ENCODE measurements at regions not wholly inside any gene's neighbourhood (a gene's known extent, or its start where the extent isn't known, plus 50 kb on each side); places are given as distances from the start of the nearest gene placed in this dataset.

DNA sequence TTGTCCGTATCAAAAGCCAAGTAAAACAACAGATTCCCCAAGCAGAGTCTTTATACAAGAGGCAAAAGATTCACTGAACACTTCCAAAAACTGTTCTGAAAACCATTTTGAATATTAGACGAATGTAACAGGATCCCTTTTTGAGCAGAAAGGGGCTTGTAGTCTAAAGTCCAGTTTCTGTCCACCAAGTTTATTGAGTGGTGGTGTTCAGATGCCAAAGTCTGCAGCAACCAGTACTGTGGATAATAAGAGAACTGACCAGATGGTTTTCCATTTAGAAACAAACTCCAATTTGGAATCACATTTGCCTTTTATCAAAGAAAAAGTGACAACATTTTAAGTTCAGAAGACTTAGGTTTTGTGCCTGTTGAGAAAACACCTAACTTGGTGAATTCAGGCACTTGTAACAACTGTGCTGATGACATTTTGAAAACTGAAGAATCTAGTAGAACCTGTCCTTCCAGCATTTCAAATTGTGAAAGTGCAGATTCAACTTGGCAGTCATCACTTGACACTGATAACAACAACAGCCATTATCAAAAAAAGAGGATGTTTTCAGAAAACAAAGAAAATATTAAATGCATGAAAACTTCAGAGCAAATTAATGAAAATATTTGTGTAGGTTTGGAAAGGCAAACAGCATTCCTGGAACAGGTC, 217.1 kb downstream of the CSNK2A3 start:
- DNase-seq (ENCODE audit: low read depth), result no peak

DNA sequence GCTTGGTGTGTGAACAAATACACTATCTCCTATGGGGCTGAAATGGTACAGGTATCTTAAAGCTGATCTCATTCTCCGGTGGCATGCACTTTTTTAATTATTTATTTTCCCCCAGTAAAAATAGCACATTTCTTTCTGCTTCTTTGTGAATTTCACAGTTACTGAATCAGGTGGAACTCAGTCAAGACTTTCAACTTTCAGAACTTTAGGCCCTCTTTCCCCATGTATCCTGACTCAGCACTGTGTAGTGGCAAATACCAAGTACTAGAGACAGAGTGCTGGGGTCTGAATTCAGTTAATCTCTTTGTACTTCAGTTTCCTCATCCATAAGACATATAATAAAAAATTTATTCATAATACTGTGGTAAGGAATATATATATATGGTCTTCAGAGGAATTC, 223.9 kb downstream of the CSNK2A3 start:
- DNase-seq (ENCODE audit: low read depth), result no peak

DNA sequence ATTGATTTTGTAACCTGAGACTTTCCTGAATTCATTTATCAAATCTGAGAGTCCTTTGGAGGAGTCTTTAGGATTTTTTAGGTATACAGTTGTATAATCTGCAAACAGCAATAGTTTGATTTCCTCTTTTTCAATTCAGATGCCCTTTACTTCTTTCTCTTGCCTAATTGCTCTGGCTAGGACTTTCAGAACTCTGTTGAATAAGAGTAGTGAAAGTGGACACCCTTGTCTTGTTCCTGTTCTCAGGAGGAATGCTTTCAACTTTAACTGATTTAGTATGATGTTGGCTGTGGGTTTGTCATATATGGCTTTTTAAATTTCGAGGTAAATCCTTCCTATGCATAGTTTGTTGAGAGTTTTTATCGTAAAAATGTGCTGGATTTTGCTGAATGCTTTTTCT, 227.4 kb downstream of the CSNK2A3 start:
- DNase-seq (ENCODE audit: low read depth), result no peak

DNA sequence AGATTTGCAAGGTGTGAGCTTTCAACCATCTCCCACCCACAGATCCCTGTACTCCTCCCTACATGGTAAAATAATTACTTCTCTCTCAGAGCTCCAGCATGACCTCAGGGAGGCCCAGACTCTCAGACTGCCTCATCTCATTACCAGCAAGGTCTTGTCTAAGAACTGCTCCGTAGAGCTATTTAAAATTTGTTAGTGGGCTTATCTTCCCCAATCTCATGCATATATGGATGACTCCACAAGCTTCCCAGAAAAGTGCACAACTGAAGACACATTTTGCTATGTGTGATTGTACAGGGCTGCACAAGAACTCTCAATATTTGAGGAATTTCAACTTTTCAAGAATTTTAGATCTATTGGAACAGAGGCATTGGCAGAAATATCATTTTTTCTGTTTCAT, 230.3 kb downstream of the CSNK2A3 start:
- no peak for DNase-seq (ENCODE audit: low read depth)

DNA sequence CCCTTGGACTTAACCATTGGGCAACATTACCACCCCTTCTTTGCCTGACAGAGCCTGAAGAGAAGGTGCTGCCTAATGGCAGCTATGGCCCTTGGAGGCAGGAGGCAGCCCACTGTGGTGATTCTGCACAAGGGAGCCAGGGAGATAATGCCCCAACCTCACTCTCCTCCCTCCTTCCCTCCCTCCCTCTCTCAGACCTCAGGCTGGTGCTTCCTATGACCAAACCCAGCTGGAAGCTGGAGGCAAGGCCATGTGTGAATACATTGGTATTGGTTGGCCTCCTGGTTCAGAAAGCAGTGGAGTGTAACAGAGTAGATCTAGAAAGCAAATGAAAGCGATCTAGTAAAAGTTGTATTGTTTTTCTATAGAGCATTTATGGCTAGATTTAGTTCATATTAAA, 233.1 kb downstream of the CSNK2A3 start:
- no peak for DNase-seq (ENCODE audit: low read depth)

DNA sequence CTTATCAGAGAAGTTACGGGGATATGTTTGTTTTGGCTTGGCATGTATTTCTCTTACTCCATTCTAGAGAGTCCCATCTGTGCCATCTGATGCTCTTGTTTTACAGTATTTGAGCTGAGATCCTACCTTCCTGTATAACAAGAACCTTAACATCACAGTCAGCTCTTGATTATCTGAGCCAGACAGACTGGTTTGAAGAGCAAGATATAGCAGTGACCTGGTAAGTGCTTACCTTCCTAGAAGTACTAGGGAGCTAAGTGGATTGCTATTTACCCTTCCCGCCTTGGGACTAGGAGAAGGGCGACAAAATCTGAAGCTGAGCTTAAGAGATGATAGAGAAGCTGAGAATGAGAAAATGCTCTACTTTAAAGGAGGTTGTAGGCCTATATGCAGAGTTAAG, 235.3 kb downstream of the CSNK2A3 start:
- no peak for DNase-seq (ENCODE audit: low read depth)

DNA sequence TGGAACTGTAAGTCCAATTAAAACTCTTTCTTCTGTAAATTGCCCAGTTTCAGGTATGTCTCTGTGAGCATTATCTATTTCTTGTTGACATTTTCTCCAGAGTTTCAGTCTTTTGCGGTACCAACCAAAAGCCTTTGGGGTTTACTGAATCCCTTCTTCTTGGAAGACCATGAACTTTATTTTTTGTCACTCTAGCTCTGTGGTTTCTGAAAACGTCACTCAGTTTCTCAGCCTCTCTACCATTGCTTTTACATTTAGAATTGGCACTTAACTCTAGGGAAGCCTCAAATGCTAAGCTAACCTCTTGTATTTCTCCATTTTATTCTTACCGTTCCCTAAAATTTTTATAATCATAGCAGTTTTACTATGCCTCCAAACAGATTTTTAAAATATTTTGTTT, 237.6 kb downstream of the CSNK2A3 start:
- no peak for DNase-seq (ENCODE audit: low read depth)

DNA sequence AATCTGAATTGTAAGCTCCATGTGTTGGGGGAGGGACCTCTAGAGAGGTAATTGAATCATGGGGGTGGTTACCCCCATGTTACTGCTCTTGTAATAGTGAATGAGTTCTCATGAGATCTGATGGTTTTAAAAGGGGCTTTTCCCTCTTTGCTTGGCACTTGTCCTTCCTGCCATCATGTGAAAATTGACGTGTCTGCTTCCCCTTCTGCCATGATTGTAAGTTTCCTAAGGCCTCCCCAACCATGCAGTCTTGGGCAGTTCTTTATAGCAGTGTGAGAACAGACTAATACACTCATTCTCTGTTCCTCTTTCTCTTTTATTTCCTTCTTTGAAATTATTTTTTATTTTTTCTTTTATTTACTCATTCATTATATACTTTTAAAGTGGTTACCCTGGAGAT, 239.4 kb downstream of the CSNK2A3 start:
- DNase-seq (ENCODE audit: low read depth), result no peak

DNA sequence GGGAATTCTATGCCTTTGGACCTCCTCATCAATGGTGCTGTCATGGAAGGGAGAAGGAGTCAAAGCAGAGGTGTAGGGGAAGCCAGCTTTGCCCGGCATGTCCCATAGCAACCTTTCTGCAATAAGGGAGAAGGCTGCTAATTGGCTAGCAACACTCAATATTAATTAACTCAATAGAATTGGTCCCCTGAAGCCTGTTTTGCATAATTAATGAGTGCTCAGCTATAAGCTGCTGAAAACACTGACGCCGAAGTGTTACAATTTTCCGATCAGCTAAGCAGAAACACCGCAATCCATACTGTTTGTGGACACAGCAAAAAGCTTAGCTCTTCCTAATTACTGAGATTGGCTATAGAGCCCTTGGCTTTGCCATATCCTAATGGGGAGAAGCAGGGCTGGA, 245.0 kb downstream of the CSNK2A3 start:
- no peak for DNase-seq (ENCODE audit: low read depth)

DNA sequence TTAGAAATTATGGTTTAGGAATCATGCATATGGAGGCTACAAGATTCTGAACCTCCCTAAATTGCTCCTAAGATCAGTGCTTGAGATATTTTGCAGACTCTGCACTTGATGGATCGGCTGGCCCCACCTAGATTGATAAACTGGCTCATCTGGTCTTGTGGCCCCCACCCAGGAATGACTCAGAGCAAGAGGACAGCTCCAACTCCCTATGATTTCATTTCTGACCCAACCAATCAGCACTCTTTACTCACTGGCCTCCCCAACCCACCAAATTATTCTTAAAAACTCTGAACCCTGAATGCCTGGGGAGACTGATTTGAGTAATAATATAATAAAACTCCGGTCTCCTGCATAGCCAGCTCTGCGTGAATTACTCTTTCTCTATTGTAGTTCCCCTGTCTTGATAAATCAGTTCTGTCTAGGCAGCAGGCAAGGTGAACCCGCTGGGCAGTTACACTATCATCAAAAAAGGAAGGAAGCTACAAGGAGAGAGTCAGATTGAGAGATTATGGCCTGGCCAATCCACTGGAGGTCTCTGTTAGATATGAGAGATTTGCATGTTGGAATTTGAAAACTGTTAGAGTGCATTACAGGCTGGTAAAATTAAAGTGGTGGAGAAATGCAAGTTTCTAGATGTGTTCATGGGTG, 245.8 kb downstream of the CSNK2A3 start:
- DNase-seq (ENCODE audit: low read depth), result no peak

DNA sequence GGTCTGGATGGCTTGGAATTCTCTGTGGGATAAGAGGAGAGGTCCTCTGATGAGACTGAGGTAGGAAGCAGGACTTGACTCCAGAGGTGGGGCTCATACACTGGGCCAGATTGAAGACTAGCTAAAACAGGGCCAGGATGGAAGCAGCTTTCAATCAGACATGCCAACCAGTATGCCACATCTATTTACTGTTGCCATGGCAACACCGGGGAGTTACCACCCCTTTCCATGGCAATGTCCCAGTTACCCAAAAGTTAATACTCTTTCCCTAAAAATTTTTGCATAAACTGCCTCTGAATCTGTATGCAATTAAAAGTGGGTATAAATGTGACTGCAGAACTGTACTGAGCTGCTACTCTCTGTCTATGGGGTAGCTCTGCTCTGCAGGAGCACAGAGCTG, 247.5 kb upstream of the ZBED5 start:
- DNase-seq (ENCODE audit: low read depth), result no peak

DNA sequence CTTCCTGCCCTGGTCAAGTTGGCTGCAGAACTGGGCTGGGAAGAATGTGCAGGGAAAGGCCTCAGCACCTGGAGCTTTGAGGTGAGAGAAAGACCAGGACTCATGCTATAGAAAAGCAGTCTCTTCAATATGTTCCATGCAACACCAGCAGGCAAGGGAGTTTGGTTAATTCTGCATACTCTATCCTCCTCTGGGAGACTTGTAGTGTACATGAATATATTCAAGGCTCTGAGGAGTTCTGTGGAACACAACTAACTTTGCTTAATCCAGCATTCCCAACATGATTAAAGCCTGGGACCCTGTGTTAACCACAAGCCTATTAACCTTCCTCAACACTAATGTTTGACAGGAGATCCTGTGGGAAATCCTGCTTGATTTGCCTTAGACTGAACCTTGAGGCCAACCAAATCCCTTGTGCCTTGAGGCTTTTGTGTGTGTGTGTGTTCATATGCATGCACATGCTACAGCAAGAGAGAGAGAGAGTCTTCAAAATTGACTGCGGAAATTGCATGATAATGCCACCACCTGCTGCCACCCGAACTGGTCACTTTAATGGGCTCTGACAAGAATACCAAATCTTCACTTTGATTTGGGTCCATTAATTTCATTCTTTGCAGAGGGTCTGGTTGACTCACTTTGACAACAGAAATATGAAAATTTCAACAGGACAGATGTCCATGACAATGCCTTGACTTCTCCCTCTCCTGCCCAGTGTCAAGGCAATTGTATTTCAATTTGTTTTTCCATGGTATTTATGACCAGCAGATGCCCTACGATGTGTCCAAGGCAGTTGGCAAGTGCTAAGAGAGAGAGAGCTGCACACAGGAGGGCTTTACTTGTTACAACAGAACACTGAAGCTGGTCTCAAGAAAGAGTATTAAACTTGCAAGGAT, 238.2 kb upstream of the ZBED5 start:
- DNase-seq (ENCODE audit: low read depth), result no peak

DNA sequence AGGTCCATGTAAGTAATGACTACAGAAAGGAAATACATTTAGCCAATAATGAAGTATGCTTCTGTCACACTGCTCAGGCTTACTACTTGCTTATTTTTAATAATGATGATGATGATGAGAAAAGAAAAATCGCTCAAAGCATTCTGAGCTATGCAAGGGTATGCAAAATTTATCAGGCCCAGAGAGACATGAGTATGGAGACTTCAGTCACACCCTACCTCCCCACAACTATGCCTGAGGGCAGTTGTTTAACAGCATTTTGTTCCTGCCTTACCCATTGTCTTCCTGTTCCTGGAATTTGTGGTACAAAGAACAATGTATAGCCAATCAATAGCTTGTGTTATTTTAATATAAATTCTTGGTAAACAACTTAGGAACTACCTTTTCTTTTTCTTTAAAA, 232.6 kb upstream of the ZBED5 start:
- DNase-seq (ENCODE audit: low read depth), result no peak

DNA sequence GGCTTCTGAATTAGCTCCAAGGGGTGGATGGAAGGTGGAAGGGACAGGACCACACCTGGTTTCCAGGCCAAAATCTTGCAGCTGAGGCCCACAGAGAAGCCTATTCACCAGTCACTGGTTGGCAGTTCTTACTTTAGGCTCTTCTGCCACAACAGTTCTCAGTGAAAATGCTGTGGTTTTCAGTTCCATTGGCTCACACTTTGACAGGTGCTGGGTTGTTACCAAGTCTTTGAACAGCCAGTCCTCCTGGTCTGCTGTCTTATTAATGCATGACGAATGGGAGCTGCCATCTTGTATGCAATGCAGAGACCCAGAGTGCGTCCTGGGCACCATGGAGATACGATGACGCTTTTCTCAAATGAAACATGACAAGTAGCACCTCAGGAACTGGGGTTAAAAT, 232.0 kb upstream of the ZBED5 start:
- no peak for DNase-seq (ENCODE audit: low read depth)

DNA sequence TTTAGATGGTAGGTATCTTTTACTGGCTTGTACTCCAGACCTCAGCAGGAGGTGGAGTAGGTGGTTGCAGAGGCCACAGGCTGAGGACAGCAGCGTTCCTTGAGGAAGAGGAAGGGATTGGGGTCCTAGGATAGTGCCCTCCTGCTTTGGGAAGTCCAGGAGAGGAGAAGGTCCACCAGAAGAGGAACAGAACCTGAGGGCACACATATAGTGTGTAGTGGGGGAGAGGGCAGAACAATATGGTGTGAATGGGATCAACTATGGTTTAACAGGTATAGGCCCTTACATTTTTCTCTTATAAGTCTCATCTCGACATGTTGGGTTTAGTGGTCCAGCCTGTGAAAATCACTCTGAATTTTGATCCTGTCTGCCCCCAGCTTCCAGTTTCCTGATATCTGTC, 229.1 kb upstream of the ZBED5 start:
- no peak for DNase-seq (ENCODE audit: low read depth)

DNA sequence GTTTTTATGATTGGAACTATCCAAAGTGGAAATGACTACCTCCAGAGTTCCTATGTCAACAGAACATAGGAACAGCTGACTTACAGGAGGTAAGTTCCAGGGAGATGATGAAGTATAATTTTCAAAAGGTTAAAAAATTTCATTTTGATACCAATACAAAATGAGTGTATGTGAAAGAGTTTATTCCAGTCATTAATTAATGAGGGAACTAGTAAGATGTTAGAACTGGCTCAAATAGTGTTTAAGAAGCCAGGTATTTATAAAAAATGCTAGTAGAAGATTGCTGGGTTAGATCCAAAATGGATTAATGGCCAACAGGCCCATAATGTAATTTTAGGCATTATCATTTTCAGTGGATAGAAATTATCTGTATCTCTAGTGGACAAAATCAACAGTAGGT, 227.7 kb upstream of the ZBED5 start:
- no peak for DNase-seq (ENCODE audit: low read depth)

DNA sequence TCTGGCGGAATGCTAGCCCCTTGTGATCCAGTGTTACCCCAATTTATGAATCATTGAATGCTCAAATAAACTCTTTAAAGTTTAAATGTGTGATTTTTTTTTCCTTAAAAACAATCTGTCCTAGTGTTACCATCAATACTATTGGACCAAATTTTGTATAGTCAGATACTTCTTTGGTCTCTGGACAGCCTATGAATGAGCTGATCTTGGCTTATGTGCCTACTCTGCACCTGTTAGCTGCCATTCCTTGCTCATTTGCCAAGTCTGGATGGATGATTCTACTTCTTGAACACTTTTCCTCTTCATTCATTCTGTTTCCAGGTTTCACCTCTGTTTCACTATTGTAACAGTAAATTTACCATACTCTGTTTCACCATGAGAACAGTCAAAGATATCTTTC, 226.5 kb upstream of the ZBED5 start:
- no peak for DNase-seq (ENCODE audit: low read depth)

DNA sequence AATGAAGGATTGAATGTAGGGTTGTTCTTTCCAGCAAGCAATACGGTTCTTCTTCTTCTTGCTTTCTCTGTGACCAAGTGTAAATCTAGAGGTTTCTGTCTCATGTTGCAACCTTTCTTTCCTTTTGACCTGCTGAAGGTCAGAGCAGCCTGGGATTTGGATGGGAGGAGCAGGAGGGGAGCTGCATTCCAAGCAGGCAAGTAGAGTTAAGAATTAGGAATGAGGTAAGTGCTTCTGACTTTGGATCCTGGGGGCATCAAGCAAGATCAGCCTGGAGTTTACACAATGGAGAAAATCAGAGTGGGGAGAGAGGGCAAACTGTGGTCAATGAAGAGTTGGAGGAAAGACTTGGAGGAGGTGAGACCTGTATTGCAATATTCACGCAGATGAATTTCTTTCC, 225.6 kb upstream of the ZBED5 start:
- DNase-seq (ENCODE audit: low read depth), result no peak

DNA sequence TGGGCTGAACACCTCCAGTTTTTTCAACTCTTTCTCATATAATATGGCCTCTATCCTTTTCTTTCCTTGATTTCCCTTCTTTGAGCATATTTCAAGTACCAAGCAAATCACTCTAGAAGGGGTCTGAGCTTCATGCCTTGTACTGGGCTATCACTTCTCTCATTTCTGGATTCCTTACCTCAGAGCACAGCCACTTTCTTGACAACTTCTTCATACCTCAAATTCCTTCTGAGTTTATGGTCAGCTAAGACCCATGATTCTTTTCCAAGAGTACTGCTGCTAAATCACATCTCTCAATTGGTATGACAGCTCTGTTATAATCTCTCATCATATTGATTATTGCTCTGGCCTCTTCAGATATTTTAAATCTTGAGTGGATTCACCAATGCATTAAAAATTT, 224.8 kb upstream of the ZBED5 start:
- no peak for DNase-seq (ENCODE audit: low read depth)

DNA sequence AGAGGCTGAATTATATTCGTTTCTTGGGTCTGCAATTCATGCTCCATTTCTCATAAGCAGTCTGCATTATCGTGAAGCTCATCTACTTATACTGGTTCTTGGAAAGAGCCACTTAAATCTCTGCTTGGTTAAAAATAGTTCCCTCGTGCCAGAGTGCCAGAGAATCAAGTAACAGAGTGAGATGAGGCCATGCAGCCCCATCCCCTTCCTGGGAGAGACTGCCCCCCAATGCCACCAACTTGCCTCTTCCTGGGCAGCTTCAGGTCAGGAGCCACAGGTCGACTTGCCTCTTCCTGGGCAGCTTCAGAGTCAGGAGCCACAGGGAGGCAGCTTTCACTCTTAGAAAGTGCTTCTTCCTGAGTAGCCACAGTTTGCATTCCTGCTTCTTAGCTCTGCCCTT, 223.9 kb upstream of the ZBED5 start:
- DNase-seq (ENCODE audit: low read depth), result no peak

DNA sequence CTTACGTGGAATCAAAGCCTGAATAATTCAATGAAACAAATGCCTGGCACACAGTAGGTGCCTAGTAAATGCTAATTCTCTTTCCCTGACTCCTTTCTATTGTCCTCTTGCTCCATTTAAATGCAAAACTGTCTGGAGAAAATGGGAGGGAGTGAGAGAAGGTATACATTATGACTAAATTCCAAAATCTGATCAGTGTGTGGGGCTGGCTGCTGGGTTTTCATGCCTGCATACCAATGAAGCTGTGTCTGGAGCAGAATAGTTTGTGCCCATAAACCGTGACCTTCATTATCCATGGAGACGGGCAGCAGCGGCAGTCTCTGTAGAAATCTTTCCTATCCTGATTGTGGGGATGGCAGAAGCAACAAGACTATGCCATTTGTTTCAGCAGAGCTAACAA, 223.4 kb upstream of the ZBED5 start:
- DNase-seq (ENCODE audit: low read depth), result no peak

DNA sequence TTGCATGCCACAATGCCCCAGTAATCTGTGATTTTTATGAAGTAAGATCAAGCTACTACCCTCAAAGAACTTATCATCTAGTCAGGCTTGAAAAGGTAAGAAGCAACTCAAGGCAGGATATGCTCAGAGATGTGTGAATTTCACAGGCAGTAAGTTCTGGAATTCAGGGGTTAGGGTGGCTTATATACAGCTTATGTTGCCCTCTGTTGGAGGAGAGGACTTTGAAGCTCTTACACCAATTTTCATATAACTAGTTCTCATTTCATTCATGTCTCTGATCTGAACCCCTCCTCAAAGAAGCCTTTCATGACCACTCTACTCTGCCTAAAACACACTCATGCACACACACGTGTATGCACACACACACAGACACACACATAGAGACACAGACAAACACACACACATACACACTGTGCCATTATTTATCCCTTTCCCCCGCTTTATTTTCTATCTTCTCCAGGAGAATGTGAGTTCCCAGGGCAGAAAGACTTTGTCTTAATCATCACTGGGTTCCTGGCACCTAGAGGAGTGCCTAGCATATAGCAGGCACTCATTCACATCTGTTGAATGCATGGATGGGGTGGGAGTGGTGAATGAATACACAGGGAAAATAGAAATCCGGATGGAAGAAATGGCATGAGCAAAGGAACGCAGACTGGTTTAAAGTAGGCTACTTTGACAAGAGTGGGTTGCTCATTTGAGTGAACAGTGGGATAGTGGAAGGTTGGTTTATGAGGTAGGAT, 220.7 kb upstream of the ZBED5 start:
- DNase-seq (ENCODE audit: low read depth), result no peak

DNA sequence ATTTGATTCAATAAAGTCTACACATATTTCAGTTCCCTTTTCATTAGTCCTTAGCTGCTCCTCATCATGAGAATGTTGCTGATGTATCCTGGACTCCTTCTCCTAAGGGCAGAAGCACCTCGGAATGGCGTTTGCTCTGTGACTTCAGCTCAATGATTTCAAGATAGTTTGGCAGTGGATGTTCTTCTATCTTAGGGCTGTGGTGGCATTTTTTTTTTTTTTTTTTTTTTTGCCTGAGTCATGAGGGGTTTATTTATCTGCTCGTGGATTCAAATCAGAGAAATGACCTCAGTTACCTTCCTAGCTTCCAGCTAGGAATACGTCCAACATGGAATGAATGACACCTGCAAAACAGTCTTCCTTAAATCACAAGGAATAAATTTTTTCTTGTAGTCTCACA, 220.0 kb upstream of the ZBED5 start:
- DNase-seq (ENCODE audit: low read depth), result no peak

Measured in CMK (cell line).